HCT116 (cell line): ENCODE measurements at regions not wholly inside any gene's neighbourhood (a gene's known extent, or its start where the extent isn't known, plus 50 kb on each side); places are given as distances from the start of the nearest gene placed in this dataset.

Experiments
- ATAC-seq: fragments of 200-7000 bp; cut with Tn5 transposase; 2 replicates; pipeline ENCODE4 v1.9.1; 2020; ENCODE audit warnings: mild to moderate bottlenecking, moderate library complexity
- BruUV-seq: library from RNA; stranded (reverse); fragments of 400-500 nt; replicated peaks from 2 replicates; lab custom pipeline; 2021; lab: Mats Ljungman, UMichigan
- CTCF ChIA-PET: fragments of 300-600 bp; sonication (Branson Sonifier 250); formaldehyde crosslinking; loops from one replicate; lab custom pipeline; 2021; ENCODE audit warnings: antibody characterized with exemption; lab: Charles Lee
- POLR2A ChIA-PET: fragments of 300-600, 350-600 bp; sonication (Branson Sonifier 250); formaldehyde crosslinking; loops from one replicate; lab custom pipeline; 2021; ENCODE audit warnings: antibody characterized with exemption; lab: Charles Lee
- RAD21 ChIA-PET, 2 experiments: fragments of 300-600 bp; sonication (Branson Sonifier 250); formaldehyde crosslinking; loops; one replicate each; lab custom pipeline; 2023; ENCODE audit warnings: low total read pairs in 2 of 2; ENCODE audit not compliant: uncharacterized antibody in 2 of 2, unreplicated experiment in 2 of 2, low non-redundant PET in 1 of 2; lab: Charles Lee
- DNase-seq: peaks from one replicate; pipeline ENCODE4 v3.0.0-alpha.2; 2010; ENCODE audit warnings: low read depth, low spot score
- H2AFZ ChIP-seq: fragments of 200-600 bp; shearing (Covaris generic), sonication (generic); 2 replicates; pipeline ENCODE4 v1.6.1; 2017; ENCODE audit warnings: low read depth, mixed run types, mixed read lengths, antibody characterized with exemption, low read length; ENCODE audit not compliant: poor library complexity, severe bottlenecking
- H3K27ac ChIP-seq: 2 replicates; pipeline ENCODE4 v1.5.1; 2012; ENCODE audit warnings: low read depth, low read length
- H3K27me3 ChIP-seq: fragments of 200-600 bp; sonication (generic); 2 replicates; pipeline ENCODE4 v1.6.1; 2016; ENCODE audit warnings: mixed run types, low read length, mixed read lengths; ENCODE audit not compliant: insufficient read depth
- H3K36me3 ChIP-seq, 2 experiments: fragments of 200-500 bp in 1 of 2; fragments of 200-600 bp in 1 of 2; sonication (Bioruptor generic) in 1 of 2; sonication (generic) in 1 of 2; 2 replicates each; pipeline versions ENCODE4 v1.5.1 to v1.6.1; 2014 to 2016; ENCODE audit warnings: low read length in 2 of 2, inconsistent platforms in 1 of 2, mixed read lengths in 1 of 2, mixed run types in 1 of 2; ENCODE audit not compliant: insufficient read depth in 2 of 2, control insufficient read depth in 1 of 2
- H3K4me1 ChIP-seq, 2 experiments: fragments of 200-600 bp in 1 of 2; sonication (generic) in 1 of 2; 2 replicates each; pipeline versions ENCODE4 v1.5.1 to v1.6.1; 2012 to 2017; ENCODE audit warnings: low read length in 2 of 2, inconsistent platforms in 1 of 2, mild to moderate bottlenecking in 1 of 2, mixed read lengths in 1 of 2, mixed run types in 1 of 2, moderate library complexity in 1 of 2; ENCODE audit not compliant: insufficient read depth in 2 of 2, control insufficient read depth in 1 of 2
- H3K4me2 ChIP-seq: fragments of 200-600 bp; sonication (generic); 2 replicates; pipeline ENCODE4 v1.6.1; 2017; ENCODE audit warnings: mixed run types, low read length, mixed read lengths
- H3K4me3 ChIP-seq, 2 experiments: fragments of 200-600 bp in 1 of 2; sonication (generic) in 1 of 2; replicated peaks in 1 of 2; 2 replicates each; pipeline ENCODE4 v1.5.1; 2011 to 2016; ENCODE audit warnings: low read length in 2 of 2, control low read depth in 1 of 2, low read depth in 1 of 2, mild to moderate bottlenecking in 1 of 2, mixed read lengths in 1 of 2, mixed run types in 1 of 2
- H3K79me2 ChIP-seq: fragments of 200-600 bp; sonication (generic); 2 replicates; pipeline ENCODE4 v1.6.1; 2017; ENCODE audit warnings: mild to moderate bottlenecking, mixed run types, low read length, moderate library complexity, mixed read lengths; ENCODE audit not compliant: insufficient read depth
- H3K9ac ChIP-seq: fragments of 200-600 bp; sonication (generic); 2 replicates; pipeline ENCODE4 v1.6.1; 2016; ENCODE audit warnings: low read length, mixed read lengths
- H3K9me2 ChIP-seq: fragments of 200-600 bp; sonication (generic), shearing (Covaris generic); 2 replicates; pipeline ENCODE4 v1.6.1; 2017; ENCODE audit warnings: mixed run types, mild to moderate bottlenecking, moderate library complexity; ENCODE audit not compliant: insufficient read depth
- H3K9me3 ChIP-seq, 2 experiments: fragments of 200-500 bp in 1 of 2; fragments of 200-600 bp in 1 of 2; sonication (Bioruptor generic) in 1 of 2; sonication (generic) in 1 of 2; 2 replicates each; pipeline ENCODE4 v1.6.1; 2014 to 2017; ENCODE audit warnings: low read length in 2 of 2, mixed read lengths in 2 of 2, inconsistent platforms in 1 of 2, low read depth in 1 of 2, mild to moderate bottlenecking in 1 of 2, mixed run types in 1 of 2, moderate library complexity in 1 of 2; ENCODE audit not compliant: control insufficient read depth in 1 of 2, insufficient read depth in 1 of 2
- H4K20me1 ChIP-seq: fragments of 200-600 bp; sonication (generic), shearing (Covaris generic); 2 replicates; pipeline ENCODE4 v1.6.1; 2017; ENCODE audit warnings: mixed run types, mild to moderate bottlenecking, moderate library complexity; ENCODE audit not compliant: insufficient read depth
- CEBPB ChIP-seq: IDR thresholded peaks from 2 replicates; pipeline ENCODE4 v1.6.1; 2012; ENCODE audit warnings: low read depth
- EGR1 ChIP-seq: IDR thresholded peaks from 2 replicates; pipeline ENCODE4 v1.6.1; 2012; ENCODE audit warnings: low read depth
- ELF1 ChIP-seq: IDR thresholded peaks from 2 replicates; pipeline ENCODE4 v1.6.1; 2012; ENCODE audit warnings: low read depth, borderline replicate concordance
- EZH2phosphoT487 ChIP-seq: fragments of 200-600 bp; IDR thresholded peaks from 2 replicates; pipeline ENCODE4 v1.6.1; 2018; ENCODE audit warnings: antibody characterized with exemption, borderline replicate concordance
- FOSL1 ChIP-seq: IDR thresholded peaks from 2 replicates; pipeline ENCODE4 v1.6.1; 2012; ENCODE audit warnings: low read depth
- JUND ChIP-seq: IDR thresholded peaks from 2 replicates; pipeline ENCODE4 v1.6.1; 2012
- POLR2A ChIP-seq: IDR thresholded peaks from 2 replicates; pipeline ENCODE4 v1.7.0; 2011; ENCODE audit warnings: borderline replicate concordance; ENCODE audit not compliant: insufficient read depth, insufficient read length; ENCODE audit errors: extremely low read depth
- POLR2AphosphoS5 ChIP-seq: IDR thresholded peaks from 2 replicates; pipeline ENCODE4 v1.6.1; 2011; ENCODE audit warnings: mild to moderate bottlenecking, low read depth, low read length, moderate library complexity
- SIN3A ChIP-seq: IDR thresholded peaks from 2 replicates; pipeline ENCODE4 v1.6.1; 2012; ENCODE audit warnings: low read depth
- SP1 ChIP-seq: IDR thresholded peaks from 2 replicates; pipeline ENCODE4 v1.6.1; 2012; ENCODE audit warnings: low read depth
- SRF ChIP-seq: IDR thresholded peaks from 2 replicates; pipeline ENCODE4 v1.6.1; 2012; ENCODE audit warnings: low read depth
- intact Hi-C: fragments of 100-400 bp; cut with micrococcal nuclease; formaldehyde crosslinking; loops from 2 replicates; pipeline ENCODE4 v1.10.0; 2022
- TF ChIP-seq, protein P1 (sequence below): IDR thresholded peaks from 2 replicates; pipeline ENCODE4 v1.6.1; 2012; ENCODE audit warnings: low read depth

DNA sequence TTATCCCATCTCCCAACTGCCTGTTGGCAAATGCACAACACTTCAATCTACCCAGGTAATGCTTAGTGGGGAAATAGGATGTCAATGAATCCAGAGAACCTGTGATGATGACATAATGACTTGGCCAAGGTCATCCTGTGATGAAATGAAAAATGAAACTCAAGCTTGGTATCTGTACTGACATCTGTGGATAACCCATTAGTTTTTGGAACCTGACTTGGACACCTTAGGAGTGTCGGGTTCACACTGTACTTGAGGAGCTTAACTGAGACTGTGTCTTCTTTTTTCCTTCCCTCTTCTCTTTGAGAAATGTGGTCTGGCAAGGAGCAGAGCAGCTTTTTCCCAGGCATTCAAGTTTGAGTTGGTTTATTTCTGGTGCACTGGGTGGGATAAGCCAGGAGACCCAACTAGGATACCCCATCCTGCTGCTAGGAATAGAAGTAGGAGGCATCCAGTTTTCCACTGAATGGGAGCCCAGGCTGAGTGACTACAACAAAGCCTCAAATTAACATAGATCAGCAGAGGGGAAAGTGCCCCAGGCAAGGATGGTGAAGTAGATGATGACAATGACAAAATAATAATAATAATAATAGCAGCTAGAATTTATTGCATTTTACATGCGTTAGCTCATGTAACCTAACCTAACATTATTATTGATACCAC is 72.1 kb downstream of the ADRB2 start:
- Histone ChIP-seq H3K36me3 (no peaks in the 10 kb centered on the region), H3K4me3 (no peak overlapping the region), H3K9me2 (no peaks in the 10 kb centered on the region), H3K4me1 (no peaks in the 10 kb centered on the region), H3K79me2 (no peaks in the 10 kb centered on the region), H3K9ac (no peak overlapping the region), H4K20me1 (no peaks in the 10 kb centered on the region), H3K27me3 (no peaks in the 10 kb centered on the region), H3K9me3 (no peaks in the 10 kb centered on the region), H3K27ac (no peak overlapping the region), H3K4me2 (no peak overlapping the region), H2AFZ (no peak overlapping the region)
- ChIA-PET POLR2A (no interaction called here), RAD21 (no interaction called here), CTCF (interaction anchor here (1.4 kb wide), 1 partner anchor 14 kb away, joined by 4 read pairs; no protein-coding TSS in a partner anchor)
- no peak for ATAC-seq
- intact Hi-C loops, result no loop called here
- no peak for DNase-seq
- TF ChIP-seq, protein P1, sequence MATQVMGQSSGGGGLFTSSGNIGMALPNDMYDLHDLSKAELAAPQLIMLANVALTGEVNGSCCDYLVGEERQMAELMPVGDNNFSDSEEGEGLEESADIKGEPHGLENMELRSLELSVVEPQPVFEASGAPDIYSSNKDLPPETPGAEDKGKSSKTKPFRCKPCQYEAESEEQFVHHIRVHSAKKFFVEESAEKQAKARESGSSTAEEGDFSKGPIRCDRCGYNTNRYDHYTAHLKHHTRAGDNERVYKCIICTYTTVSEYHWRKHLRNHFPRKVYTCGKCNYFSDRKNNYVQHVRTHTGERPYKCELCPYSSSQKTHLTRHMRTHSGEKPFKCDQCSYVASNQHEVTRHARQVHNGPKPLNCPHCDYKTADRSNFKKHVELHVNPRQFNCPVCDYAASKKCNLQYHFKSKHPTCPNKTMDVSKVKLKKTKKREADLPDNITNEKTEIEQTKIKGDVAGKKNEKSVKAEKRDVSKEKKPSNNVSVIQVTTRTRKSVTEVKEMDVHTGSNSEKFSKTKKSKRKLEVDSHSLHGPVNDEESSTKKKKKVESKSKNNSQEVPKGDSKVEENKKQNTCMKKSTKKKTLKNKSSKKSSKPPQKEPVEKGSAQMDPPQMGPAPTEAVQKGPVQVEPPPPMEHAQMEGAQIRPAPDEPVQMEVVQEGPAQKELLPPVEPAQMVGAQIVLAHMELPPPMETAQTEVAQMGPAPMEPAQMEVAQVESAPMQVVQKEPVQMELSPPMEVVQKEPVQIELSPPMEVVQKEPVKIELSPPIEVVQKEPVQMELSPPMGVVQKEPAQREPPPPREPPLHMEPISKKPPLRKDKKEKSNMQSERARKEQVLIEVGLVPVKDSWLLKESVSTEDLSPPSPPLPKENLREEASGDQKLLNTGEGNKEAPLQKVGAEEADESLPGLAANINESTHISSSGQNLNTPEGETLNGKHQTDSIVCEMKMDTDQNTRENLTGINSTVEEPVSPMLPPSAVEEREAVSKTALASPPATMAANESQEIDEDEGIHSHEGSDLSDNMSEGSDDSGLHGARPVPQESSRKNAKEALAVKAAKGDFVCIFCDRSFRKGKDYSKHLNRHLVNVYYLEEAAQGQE, result no peak
- no peak for TF ChIP-seq SRF
- TF ChIP-seq EGR1, result no peak
- no peak for TF ChIP-seq ELF1
- TF ChIP-seq FOSL1, result no peak
- TF ChIP-seq EZH2phosphoT487, result no peak
- no peak for TF ChIP-seq SIN3A
- no peak for TF ChIP-seq SP1
- no peak for TF ChIP-seq POLR2A
- no peak for TF ChIP-seq CEBPB
- no peak for TF ChIP-seq POLR2AphosphoS5
- TF ChIP-seq JUND, result no peak
- BruUV-seq, result no TSS peak
